WERI-Rb-1 (cell line): ENCODE measurements at regions not wholly inside any gene's neighbourhood (a gene's known extent, or its start where the extent isn't known, plus 50 kb on each side); places are given as distances from the start of the nearest gene placed in this dataset.
A peak's percentile ranks its signal among the peaks of the same experiment; 100 is the strongest.

Experiments
- DNase-seq: peaks from one replicate; pipeline ENCODE4 v3.0.0-alpha.2; 2020
- H3K27ac ChIP-seq: fragments of 250-450 bp; sonication (Bioruptor Pico); 2 replicates; pipeline ENCODE4 v1.5.1; 2020; ENCODE audit warnings: mild to moderate bottlenecking, moderate library complexity
- H3K27me3 ChIP-seq: fragments of 250-450 bp; sonication (Bioruptor Pico); 2 replicates; pipeline ENCODE4 v1.5.1; 2021; ENCODE audit warnings: mild to moderate bottlenecking, low read depth, moderate library complexity; ENCODE audit not compliant: insufficient read depth, severe bottlenecking
- H3K36me3 ChIP-seq: fragments of 250-450 bp; sonication (Bioruptor Pico); 2 replicates; pipeline ENCODE4 v1.5.1; 2020; ENCODE audit warnings: mild to moderate bottlenecking, moderate library complexity
- H3K4me3 ChIP-seq: 2 replicates; pipeline ENCODE4 v1.5.1; 2011; ENCODE audit warnings: low read depth, mild to moderate bottlenecking, control low read depth, low read length
- H3K9me3 ChIP-seq: fragments of 250-450 bp; sonication (Bioruptor Pico); 2 replicates; pipeline ENCODE4 v1.5.1; 2021; ENCODE audit warnings: mild to moderate bottlenecking, moderate library complexity; ENCODE audit not compliant: severe bottlenecking
- TF ChIP-seq, protein P1 (sequence below): IDR thresholded peaks from 2 replicates; pipeline ENCODE4 v1.5.1; 2011; ENCODE audit warnings: low read depth, mild to moderate bottlenecking, control low read depth, inconsistent platforms, low read length

DNA sequence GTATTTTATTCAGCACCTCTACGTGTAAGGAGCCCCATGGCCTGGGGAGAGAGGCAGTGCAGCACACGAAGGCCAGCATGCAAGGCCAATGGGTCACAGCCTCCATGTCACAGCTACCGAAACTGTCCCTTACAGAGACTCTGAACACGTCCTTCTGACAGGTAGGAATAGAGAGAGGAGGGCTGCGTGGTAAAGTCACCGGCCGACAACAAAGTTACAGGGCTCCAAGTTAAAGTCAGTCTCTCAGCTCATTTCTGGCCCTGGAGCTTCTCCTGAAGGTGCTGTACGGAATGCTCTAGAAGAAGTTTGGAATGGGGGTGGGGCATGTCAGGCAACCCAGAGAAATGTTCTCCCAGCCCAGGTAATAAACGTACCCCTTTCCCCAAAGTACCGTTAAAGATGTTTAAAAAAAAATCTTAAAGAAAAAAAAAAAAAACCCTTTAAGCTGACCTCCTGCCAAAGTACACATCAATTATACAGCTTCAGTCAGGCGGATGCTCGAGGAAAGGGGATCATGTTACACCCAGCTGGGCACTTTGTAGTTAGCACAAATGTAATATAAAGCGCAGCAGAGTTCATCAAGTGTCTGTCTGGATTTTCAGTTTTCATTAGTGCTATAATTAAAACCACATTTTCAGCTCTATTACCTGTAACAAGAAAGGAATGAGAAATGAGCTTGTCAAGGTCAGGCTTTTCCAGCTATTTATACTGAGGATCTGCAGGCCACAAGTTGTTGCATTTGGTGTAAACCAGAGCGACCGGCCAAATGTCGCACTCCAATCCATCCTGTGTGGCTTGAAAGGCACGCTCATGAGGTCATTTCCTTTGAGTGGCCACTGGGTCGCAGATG is 53.3 kb upstream of the CDKN3 start:
- H3K36me3 ChIP-seq = no peaks in the 10 kb centered on the region
- no peak for DNase-seq
- no peaks in the 10 kb centered on the region for H3K9me3 ChIP-seq
- H3K4me3 ChIP-seq = no peak overlapping the region
- TF ChIP-seq, protein P1, sequence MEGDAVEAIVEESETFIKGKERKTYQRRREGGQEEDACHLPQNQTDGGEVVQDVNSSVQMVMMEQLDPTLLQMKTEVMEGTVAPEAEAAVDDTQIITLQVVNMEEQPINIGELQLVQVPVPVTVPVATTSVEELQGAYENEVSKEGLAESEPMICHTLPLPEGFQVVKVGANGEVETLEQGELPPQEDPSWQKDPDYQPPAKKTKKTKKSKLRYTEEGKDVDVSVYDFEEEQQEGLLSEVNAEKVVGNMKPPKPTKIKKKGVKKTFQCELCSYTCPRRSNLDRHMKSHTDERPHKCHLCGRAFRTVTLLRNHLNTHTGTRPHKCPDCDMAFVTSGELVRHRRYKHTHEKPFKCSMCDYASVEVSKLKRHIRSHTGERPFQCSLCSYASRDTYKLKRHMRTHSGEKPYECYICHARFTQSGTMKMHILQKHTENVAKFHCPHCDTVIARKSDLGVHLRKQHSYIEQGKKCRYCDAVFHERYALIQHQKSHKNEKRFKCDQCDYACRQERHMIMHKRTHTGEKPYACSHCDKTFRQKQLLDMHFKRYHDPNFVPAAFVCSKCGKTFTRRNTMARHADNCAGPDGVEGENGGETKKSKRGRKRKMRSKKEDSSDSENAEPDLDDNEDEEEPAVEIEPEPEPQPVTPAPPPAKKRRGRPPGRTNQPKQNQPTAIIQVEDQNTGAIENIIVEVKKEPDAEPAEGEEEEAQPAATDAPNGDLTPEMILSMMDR = no peak
- peaks cover 2% of the 10 kb centered on the region for H3K27me3 ChIP-seq
- no peak overlapping the region for H3K27ac ChIP-seq

DNA sequence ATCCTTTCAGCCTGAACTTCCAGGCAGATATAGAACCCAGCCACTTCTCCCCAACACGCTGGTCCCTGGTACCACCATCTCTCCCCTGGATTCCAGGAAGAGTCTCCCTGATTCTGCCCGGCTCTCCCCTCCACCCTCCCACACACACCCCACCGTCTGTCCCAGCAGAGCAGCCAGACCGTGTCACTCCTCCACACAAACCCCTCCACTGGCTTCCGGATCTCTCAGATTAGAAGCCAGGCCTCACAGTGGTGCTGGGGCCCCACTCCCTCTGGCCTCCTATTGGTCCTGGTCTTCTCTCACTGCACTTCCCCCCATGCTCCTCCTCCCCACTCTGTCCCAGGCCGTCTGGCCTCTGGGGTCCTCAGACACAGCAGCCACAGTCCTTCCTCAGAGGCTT is 52.4 kb upstream of the CDKN3 start:
- no peak overlapping the region for H3K4me3 ChIP-seq
- H3K9me3 ChIP-seq = no peaks in the 10 kb centered on the region
- no peaks in the 10 kb centered on the region for H3K36me3 ChIP-seq
- H3K27ac ChIP-seq = no peak overlapping the region
- TF ChIP-seq, protein P1 = no peak
- no peaks in the 10 kb centered on the region for H3K27me3 ChIP-seq
- peak; percentile 9 for DNase-seq

DNA sequence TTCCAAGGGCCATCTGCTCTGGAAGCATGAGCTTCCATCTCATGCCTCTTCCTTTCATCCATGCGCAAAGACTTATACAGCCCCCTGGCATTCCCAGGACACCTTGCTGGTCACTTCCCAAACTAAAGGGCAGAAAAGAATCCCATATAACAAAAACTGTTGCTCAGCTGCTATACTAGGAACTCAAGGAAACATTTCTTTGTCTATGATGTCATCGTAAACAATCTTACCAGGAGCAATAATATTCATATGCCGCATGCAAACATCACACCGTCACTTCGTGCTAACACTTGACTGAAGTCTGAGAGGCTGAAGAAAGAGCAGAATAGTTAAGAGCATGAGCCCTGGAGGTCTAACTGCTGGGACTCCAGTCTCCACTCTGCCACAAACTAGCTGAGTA is 50.5 kb upstream of the CDKN3 start:
- no peak overlapping the region for H3K27ac ChIP-seq
- H3K36me3 ChIP-seq = no peaks in the 10 kb centered on the region
- H3K27me3 ChIP-seq = no peaks in the 10 kb centered on the region
- no peak for DNase-seq
- H3K9me3 ChIP-seq = no peaks in the 10 kb centered on the region
- no peak overlapping the region for H3K4me3 ChIP-seq
- TF ChIP-seq, protein P1 = no peak
